ENCODE measurements at regions not wholly inside any gene's neighbourhood (a gene's known extent, or its start where the extent isn't known, plus 50 kb on each side); places are given as distances from the start of the nearest gene placed in this dataset.
"Not testable (repeated sequence)": the region's sequence is repeated elsewhere in the genome, so short reads cannot be mapped to it uniquely, and the experiment has no call there.

- no peak for DNase-seq (ENCODE audit: extremely low read depth in 1 of 2, low read depth in 1 of 2)
Measured at GRCh38 chr22:23501261-23501619, 78.8 kb downstream of the IGLL1 start.

- no peak for DNase-seq (ENCODE audit: extremely low read depth in 1 of 2, low read depth in 1 of 2)
Measured at GRCh38 chr22:23500508-23501260, 79.4 kb downstream of the IGLL1 start.

GRCh38 chr22:23499845-23500500 lies 80.1 kb downstream of the IGLL1 start:
- no peak for DNase-seq (ENCODE audit: extremely low read depth in 1 of 2, low read depth in 1 of 2)

GRCh38 chr22:23498811-23499798 lies 81.0 kb downstream of the IGLL1 start:
- no peak for DNase-seq (ENCODE audit: extremely low read depth in 1 of 2, low read depth in 1 of 2)

- not testable (repeated sequence) for DNase-seq (ENCODE audit: extremely low read depth in 1 of 2, low read depth in 1 of 2)
Measured at GRCh38 chr22:23497889-23498288, 82.2 kb downstream of the IGLL1 start.

GRCh38 chr22:23497016-23497885 lies 82.8 kb downstream of the IGLL1 start:
- no peak for DNase-seq (ENCODE audit: extremely low read depth in 1 of 2, low read depth in 1 of 2)

GRCh38 chr22:23496445-23496833 lies 83.7 kb downstream of the IGLL1 start:
- no peak for DNase-seq (ENCODE audit: extremely low read depth in 1 of 2, low read depth in 1 of 2)

GRCh38 chr22:23495614-23496444 lies 84.3 kb downstream of the IGLL1 start:
- no peak for DNase-seq (ENCODE audit: extremely low read depth in 1 of 2, low read depth in 1 of 2)

- no peak for DNase-seq (ENCODE audit: extremely low read depth in 1 of 2, low read depth in 1 of 2)
Measured at GRCh38 chr22:23494930-23495266, 85.2 kb downstream of the IGLL1 start.

- no peak for DNase-seq (ENCODE audit: extremely low read depth in 1 of 2, low read depth in 1 of 2)
Measured at GRCh38 chr22:23485490-23485889, 94.6 kb downstream of the IGLL1 start.

GRCh38 chr22:23484651-23485050 lies 95.4 kb downstream of the IGLL1 start:
- no peak for DNase-seq (ENCODE audit: extremely low read depth in 1 of 2, low read depth in 1 of 2)

- no peak for DNase-seq (ENCODE audit: extremely low read depth in 1 of 2, low read depth in 1 of 2)
Measured at GRCh38 chr22:23481369-23481768, 98.7 kb downstream of the IGLL1 start.

- no peak for DNase-seq (ENCODE audit: extremely low read depth in 1 of 2, low read depth in 1 of 2)
Measured at GRCh38 chr22:23478175-23478574, 101.9 kb downstream of the IGLL1 start.

GRCh38 chr22:23474531-23474930 lies 105.6 kb downstream of the IGLL1 start:
- DNase-seq (ENCODE audit: extremely low read depth in 1 of 2, low read depth in 1 of 2): not testable (repeated sequence)

- no peak for DNase-seq (ENCODE audit: extremely low read depth in 1 of 2, low read depth in 1 of 2)
Measured at GRCh38 chr22:23473901-23474300, 106.2 kb downstream of the IGLL1 start.

GRCh38 chr22:23472376-23472775 lies 107.7 kb downstream of the IGLL1 start:
- not testable (repeated sequence) for DNase-seq (ENCODE audit: extremely low read depth in 1 of 2, low read depth in 1 of 2)

- DNase-seq (ENCODE audit: extremely low read depth in 1 of 2, low read depth in 1 of 2): no peak
Measured at GRCh38 chr22:23471698-23472097, 108.4 kb downstream of the IGLL1 start.

- no peak for DNase-seq (ENCODE audit: extremely low read depth in 1 of 2, low read depth in 1 of 2)
Measured at GRCh38 chr22:23470811-23471389, 109.2 kb downstream of the IGLL1 start.

- DNase-seq (ENCODE audit: extremely low read depth in 1 of 2, low read depth in 1 of 2): no peak
Measured at GRCh38 chr22:23467721-23468294, 112.3 kb downstream of the IGLL1 start.

All from activated CD8-positive, alpha-beta memory T cell treated with anti-CD3 and anti-CD28 coated beads for 1 hour (primary cell).